Muscle of leg (tissue), 3 donors: ENCODE measurements at regions not wholly inside any gene's neighbourhood (a gene's known extent, or its start where the extent isn't known, plus 50 kb on each side); places are given as distances from the start of the nearest gene placed in this dataset.

Experiments used
- DNase-seq: peaks from one replicate; pipeline ENCODE4 v3.0.0; 2013
- H3K27ac ChIP-seq: one replicate; pipeline ENCODE4 v1.5.1; 2013; ENCODE audit warnings: mild to moderate bottlenecking, low read length, control low read depth
- H3K27me3 ChIP-seq: one replicate; pipeline ENCODE4 v1.6.1; 2013; ENCODE audit warnings: low read length; ENCODE audit not compliant: control insufficient read depth, insufficient read depth
- H3K36me3 ChIP-seq: one replicate; pipeline ENCODE4 v1.6.1; 2013; ENCODE audit warnings: low read length; ENCODE audit not compliant: control insufficient read depth, insufficient read depth
- H3K4me1 ChIP-seq: one replicate; pipeline ENCODE4 v1.6.1; 2013; ENCODE audit warnings: low read length; ENCODE audit not compliant: control insufficient read depth, insufficient read depth
- H3K4me3 ChIP-seq: one replicate; pipeline ENCODE4 v1.5.1; 2013; ENCODE audit warnings: low read length, control low read depth
- H3K9me3 ChIP-seq: replicated peaks from 2 replicates; pipeline ENCODE4 v1.6.1; 2013; ENCODE audit warnings: low read depth, low read length; ENCODE audit not compliant: control insufficient read depth
- WGBS: methylation state at CpG from one replicate; pipeline ENCODE4 v1.1.5; 2013; ENCODE audit warnings: missing lambda C conversion rate; ENCODE audit not compliant: insufficient coverage; 5-methylcytosine and 5-hydroxymethylcytosine counted together

DNA sequence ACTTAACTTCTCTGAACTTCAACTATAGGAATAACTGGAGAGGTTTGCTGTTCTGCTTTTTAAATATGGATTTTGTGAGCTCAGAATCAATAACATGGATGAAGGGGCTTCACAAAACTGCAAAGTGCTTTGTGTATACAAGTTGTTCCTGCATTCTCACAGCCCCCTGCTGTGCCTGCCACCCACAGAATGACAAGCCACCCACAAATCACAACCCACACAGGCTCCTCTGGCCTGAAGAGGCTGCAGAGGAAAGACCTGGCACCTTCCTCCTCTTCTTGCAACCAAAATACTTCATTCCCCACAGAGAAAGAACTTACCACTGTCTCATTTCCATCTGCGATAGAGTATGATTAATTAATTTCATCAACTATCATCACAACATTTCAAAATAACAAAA lies 106.7 kb upstream of the NHSL1 start:
- Histone ChIP-seq H3K27me3 (no peaks in the 10 kb centered on the region), H3K9me3 (no peaks in the 10 kb centered on the region), H3K27ac (no peak overlapping the region), H3K36me3 (no peaks in the 10 kb centered on the region), H3K4me1 (no peaks in the 10 kb centered on the region), H3K4me3 (no peak overlapping the region)
- no CpG with 5 or more reads among the region's 1 CpG for WGBS
- DNase-seq, result no peak

DNA sequence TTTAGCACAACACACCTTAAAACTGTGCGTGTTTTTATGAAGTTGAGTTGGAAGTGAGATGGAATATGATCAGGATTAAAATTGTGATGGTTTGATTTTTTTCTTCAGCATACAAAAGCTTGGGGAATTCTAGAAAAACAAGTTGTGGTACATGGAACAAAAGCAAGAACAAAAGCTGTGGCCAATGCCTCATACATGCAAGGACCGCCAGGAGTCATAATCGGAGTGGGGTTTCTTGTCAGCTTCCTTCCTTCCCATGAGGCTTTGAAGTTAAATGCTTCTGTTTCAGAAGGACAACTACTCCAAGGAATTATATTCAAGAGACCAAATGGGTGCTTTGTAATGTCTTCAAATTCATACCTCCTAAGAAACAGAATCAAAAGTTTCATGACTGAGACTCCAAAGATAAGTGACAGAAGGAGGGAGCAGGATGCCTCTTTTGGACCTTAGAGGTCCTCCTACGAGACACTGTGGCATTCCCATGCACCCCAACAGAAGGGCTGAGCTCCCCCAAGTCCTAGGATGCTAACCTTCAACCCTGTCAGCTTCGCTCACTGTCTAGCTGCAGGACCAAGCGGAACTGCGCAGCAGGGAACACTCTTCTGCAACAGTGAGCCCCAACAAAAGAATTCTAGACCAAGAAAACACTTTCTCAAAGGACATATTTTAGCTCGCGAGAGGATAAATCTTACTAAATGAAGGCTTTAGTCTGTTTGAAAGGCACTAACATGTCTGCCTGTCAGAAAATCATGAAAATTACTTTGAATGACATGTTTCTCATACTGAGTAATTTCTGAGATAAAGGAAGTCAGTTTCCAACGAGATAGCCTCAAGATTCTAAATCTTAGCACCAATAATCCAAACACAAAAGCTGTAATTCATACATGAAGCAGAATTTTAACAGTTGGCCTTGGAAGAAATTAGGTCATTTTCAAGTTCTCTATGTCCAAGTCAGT lies 108.5 kb upstream of the NHSL1 start:
- Histone ChIP-seq H3K27ac (no peak overlapping the region), H3K4me3 (no peak overlapping the region), H3K4me1 (no peaks in the 10 kb centered on the region), H3K9me3 (no peaks in the 10 kb centered on the region), H3K27me3 (no peaks in the 10 kb centered on the region), H3K36me3 (no peaks in the 10 kb centered on the region)
- WGBS, result 48% methylated on average over 2 of the region's 10 CpGs
- no peak for DNase-seq

GRCh38 chr6:138608896-138609295 lies 109.6 kb upstream of the NHSL1 start:
- no CpG with 5 or more reads among the region's 1 CpG for WGBS

GRCh38 chr6:138609801-138610430 lies 110.6 kb upstream of the NHSL1 start:
- H3K36me3 ChIP-seq, result no peaks in the 10 kb centered on the region
- no peak overlapping the region for H3K27ac ChIP-seq
- no peak overlapping the region for H3K4me3 ChIP-seq
- H3K27me3 ChIP-seq, result no peaks in the 10 kb centered on the region
- no peaks in the 10 kb centered on the region for H3K4me1 ChIP-seq
- no CpG with 5 or more reads among the region's 6 CpGs for WGBS
- DNase-seq, result no peak
- H3K9me3 ChIP-seq, result no peaks in the 10 kb centered on the region

More at GRCh38 chr6:138608896-138609295, 109.6 kb upstream of the NHSL1 start:
- no peaks in the 10 kb centered on the region for H3K4me1 ChIP-seq
- no peaks in the 10 kb centered on the region for H3K27me3 ChIP-seq
- H3K9me3 ChIP-seq, result no peaks in the 10 kb centered on the region
- no peak overlapping the region for H3K27ac ChIP-seq
- H3K36me3 ChIP-seq, result no peaks in the 10 kb centered on the region
- no peak overlapping the region for H3K4me3 ChIP-seq
- DNase-seq, result no peak

DNA sequence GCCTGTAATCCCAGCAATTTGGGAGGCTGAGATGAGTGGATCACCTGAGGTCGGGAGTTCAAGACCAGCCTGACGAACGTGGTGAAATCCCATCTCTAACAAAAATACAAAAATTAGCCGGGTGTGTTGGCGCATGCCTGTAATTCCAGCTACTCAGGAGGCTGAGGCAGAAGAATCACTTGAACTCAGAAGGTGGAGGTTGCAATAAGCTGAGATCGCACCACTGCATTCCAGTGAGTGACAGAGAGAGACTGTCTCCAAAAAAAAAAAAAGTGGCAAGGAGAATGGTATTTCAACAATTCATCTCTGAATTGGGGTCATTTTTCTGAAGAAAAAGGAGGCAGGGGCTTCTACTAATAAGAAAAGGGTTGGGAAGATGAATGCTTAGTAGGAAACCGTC lies 111.5 kb upstream of the NHSL1 start:
- Histone ChIP-seq H3K9me3 (no peaks in the 10 kb centered on the region), H3K4me3 (no peak overlapping the region), H3K27me3 (no peaks in the 10 kb centered on the region), H3K36me3 (no peaks in the 10 kb centered on the region), H3K4me1 (no peaks in the 10 kb centered on the region), H3K27ac (no peak overlapping the region)
- WGBS, result 94% methylated on average over 2 of the region's 7 CpGs
- no peak for DNase-seq

DNA sequence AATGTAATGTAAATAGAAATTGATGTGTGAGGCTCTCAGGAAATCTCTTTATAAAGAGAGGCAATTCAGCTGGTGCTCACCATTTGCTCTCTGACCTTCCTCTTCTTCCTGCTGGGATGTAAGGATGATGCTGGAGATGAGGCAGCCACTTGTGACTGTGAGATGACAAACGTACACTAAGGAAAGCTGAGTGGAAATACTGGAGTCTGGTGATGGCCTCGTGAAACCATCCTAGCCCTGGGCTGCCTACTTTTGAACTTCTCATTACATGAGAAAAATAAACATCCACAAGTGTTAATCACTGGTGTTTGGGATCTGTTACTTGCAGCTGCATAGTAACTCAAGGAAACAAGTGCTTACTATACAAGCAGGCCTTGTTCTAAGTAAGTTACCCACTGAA lies 114.9 kb upstream of the NHSL1 start:
- no peak overlapping the region for H3K27ac ChIP-seq
- WGBS, result no CpG with 5 or more reads among the region's 2 CpGs
- H3K4me1 ChIP-seq, result no peaks in the 10 kb centered on the region
- H3K9me3 ChIP-seq, result no peaks in the 10 kb centered on the region
- H3K4me3 ChIP-seq, result no peak overlapping the region
- no peaks in the 10 kb centered on the region for H3K27me3 ChIP-seq
- H3K36me3 ChIP-seq, result no peaks in the 10 kb centered on the region
- no peak for DNase-seq

DNA sequence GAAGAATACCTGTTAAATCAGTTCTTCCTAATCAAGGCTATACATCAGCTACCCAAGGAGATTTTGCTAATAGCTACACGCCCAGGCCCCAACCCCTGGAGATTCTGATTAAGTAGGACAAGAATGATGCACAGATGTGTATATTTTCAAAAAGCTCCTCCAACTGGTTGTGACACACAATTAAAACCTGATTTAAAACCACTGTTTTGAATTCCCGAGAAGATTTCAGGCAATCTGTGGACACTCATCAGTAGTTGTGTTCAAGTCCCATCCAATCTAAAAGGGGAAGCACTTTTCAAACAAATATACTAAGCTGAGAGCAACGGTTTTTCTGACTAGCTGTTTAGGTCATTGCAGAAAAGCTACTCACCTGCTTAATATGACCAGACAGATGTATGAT lies 118.9 kb upstream of the NHSL1 start:
- Histone ChIP-seq H3K4me3 (no peak overlapping the region), H3K9me3 (no peaks in the 10 kb centered on the region), H3K27ac (no peak overlapping the region), H3K27me3 (no peaks in the 10 kb centered on the region), H3K36me3 (no peaks in the 10 kb centered on the region), H3K4me1 (no peaks in the 10 kb centered on the region)
- 100% methylated on average over 1 of the region's 3 CpGs for WGBS
- no peak for DNase-seq

- Histone ChIP-seq H3K4me3 (no peak overlapping the region), H3K27me3 (no peaks in the 10 kb centered on the region), H3K27ac (no peak overlapping the region), H3K4me1 (no peaks in the 10 kb centered on the region), H3K9me3 (no peaks in the 10 kb centered on the region), H3K36me3 (no peaks in the 10 kb centered on the region)
- WGBS, result no CpG with 5 or more reads among the region's 3 CpGs
- DNase-seq, result no peak
These were observed 121.3 kb upstream of the NHSL1 start for GRCh38 chr6:138620630-138621029.

DNA sequence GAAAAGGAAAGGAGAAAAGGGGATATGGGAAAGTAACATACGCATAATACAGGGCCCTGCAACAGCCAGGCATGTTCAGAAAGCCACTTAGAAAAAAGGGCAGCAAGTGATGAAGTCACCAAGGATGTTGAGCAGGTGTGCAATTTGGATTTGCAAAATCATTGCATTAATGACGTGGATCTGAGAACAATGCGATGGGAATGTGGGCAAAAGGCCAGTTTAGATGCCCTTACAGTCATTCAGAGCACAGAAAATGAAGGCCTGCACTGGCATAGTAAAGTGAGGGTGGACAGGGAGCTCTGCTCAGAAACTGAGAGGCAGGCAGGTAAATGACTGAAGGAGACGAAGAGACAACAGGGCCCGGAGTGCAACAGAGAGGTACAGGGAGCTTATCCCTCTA lies 123.7 kb upstream of the NHSL1 start:
- no peaks in the 10 kb centered on the region for H3K9me3 ChIP-seq
- no peak for DNase-seq
- no peaks in the 10 kb centered on the region for H3K36me3 ChIP-seq
- no peak overlapping the region for H3K4me3 ChIP-seq
- 79% methylated on average over 3 of the region's 5 CpGs for WGBS
- no peak overlapping the region for H3K27ac ChIP-seq
- no peaks in the 10 kb centered on the region for H3K27me3 ChIP-seq
- no peaks in the 10 kb centered on the region for H3K4me1 ChIP-seq

- Histone ChIP-seq H3K36me3 (no peaks in the 10 kb centered on the region), H3K27ac (no peak overlapping the region), H3K4me3 (no peak overlapping the region), H3K9me3 (no peaks in the 10 kb centered on the region), H3K27me3 (no peaks in the 10 kb centered on the region), H3K4me1 (no peaks in the 10 kb centered on the region)
- 89% methylated on average over 2 of the region's 3 CpGs for WGBS
- no peak for DNase-seq
These were observed 132.3 kb upstream of the NHSL1 start for GRCh38 chr6:138631566-138631965.
